H9 (cell line): ENCODE measurements at regions not wholly inside any gene's neighbourhood (a gene's known extent, or its start where the extent isn't known, plus 50 kb on each side); places are given as distances from the start of the nearest gene placed in this dataset.

Experiments used
- DNase-seq: peaks from one replicate; pipeline ENCODE4 v3.0.0-alpha.2; 2017
- H2AFZ ChIP-seq: one replicate; pipeline ENCODE4 v1.6.1; 2013; ENCODE audit warnings: mild to moderate bottlenecking, low read length, control low read depth, moderate library complexity
- H2AK5ac ChIP-seq: 2 replicates; pipeline ENCODE4 v1.6.1; 2013; ENCODE audit warnings: low read length, control low read depth, mixed read lengths; ENCODE audit not compliant: insufficient read length
- H2BK120ac ChIP-seq: one replicate; pipeline ENCODE4 v1.6.1; 2013; ENCODE audit warnings: low read depth, mild to moderate bottlenecking, low read length, control low read depth, inconsistent platforms; ENCODE audit not compliant: poor library complexity, severe bottlenecking
- H2BK12ac ChIP-seq: 2 replicates; pipeline ENCODE4 v1.6.1; 2013; ENCODE audit warnings: low read length, control low read depth, mixed read lengths, low read depth; ENCODE audit not compliant: insufficient read length
- H2BK15ac ChIP-seq: 2 replicates; pipeline ENCODE4 v1.6.1; 2013; ENCODE audit warnings: low read depth, low read length, control low read depth
- H2BK20ac ChIP-seq: one replicate; pipeline ENCODE4 v1.6.1; 2013; ENCODE audit warnings: low read depth, mild to moderate bottlenecking, low read length, control low read depth, inconsistent platforms; ENCODE audit not compliant: poor library complexity, severe bottlenecking
- H2BK5ac ChIP-seq: 2 replicates; pipeline ENCODE4 v1.6.1; 2013; ENCODE audit warnings: low read length, control low read depth, mixed read lengths; ENCODE audit not compliant: insufficient read length
- H3K14ac ChIP-seq: 2 replicates; pipeline ENCODE4 v1.6.1; 2013; ENCODE audit warnings: low read length, control low read depth; ENCODE audit not compliant: insufficient read depth
- H3K18ac ChIP-seq: 2 replicates; pipeline ENCODE4 v1.6.1; 2013; ENCODE audit warnings: low read depth, mild to moderate bottlenecking, mixed read lengths, low read length, control low read depth; ENCODE audit not compliant: insufficient read length
- H3K23ac ChIP-seq: 2 replicates; pipeline ENCODE4 v1.6.1; 2013; ENCODE audit warnings: low read length, control low read depth, mixed read lengths, low read depth; ENCODE audit not compliant: insufficient read length
- H3K23me2 ChIP-seq: 2 replicates; pipeline ENCODE4 v1.6.1; 2013; ENCODE audit warnings: low read depth, mild to moderate bottlenecking, mixed read lengths, low read length, control low read depth; ENCODE audit not compliant: insufficient read length, poor library complexity, severe bottlenecking
- H3K27ac ChIP-seq: 2 replicates; pipeline ENCODE4 v1.5.1; 2013; ENCODE audit warnings: low read length, control low read depth, mixed read lengths, low read depth; ENCODE audit not compliant: insufficient read length
- H3K27me3 ChIP-seq: 2 replicates; pipeline ENCODE4 v1.6.1; 2013; ENCODE audit warnings: low read length, control low read depth, inconsistent platforms; ENCODE audit not compliant: insufficient read depth
- H3K4ac ChIP-seq: 2 replicates; pipeline ENCODE4 v1.6.1; 2013; ENCODE audit warnings: low read depth, mild to moderate bottlenecking, control low read depth, inconsistent platforms, low read length, moderate library complexity
- H3K4me1 ChIP-seq: 2 replicates; pipeline ENCODE4 v1.6.1; 2013; ENCODE audit warnings: low read length, control low read depth, inconsistent platforms; ENCODE audit not compliant: insufficient read depth
- H3K4me2 ChIP-seq: 2 replicates; pipeline ENCODE4 v1.6.1; 2013; ENCODE audit warnings: low read length, control low read depth, mixed read lengths; ENCODE audit not compliant: insufficient read length, insufficient read depth
- H3K56ac ChIP-seq: 2 replicates; pipeline ENCODE4 v1.6.1; 2013; ENCODE audit warnings: low read depth, mild to moderate bottlenecking, mixed read lengths, low read length, control low read depth; ENCODE audit not compliant: insufficient read length
- H3K79me1 ChIP-seq: 2 replicates; pipeline ENCODE4 v1.6.1; 2013; ENCODE audit warnings: low read depth, mild to moderate bottlenecking, moderate library complexity, low read length, control low read depth, inconsistent platforms; ENCODE audit not compliant: insufficient read depth, poor library complexity, severe bottlenecking
- H3K79me2 ChIP-seq: 2 replicates; pipeline ENCODE4 v1.6.1; 2013; ENCODE audit warnings: low read length, control low read depth, inconsistent platforms; ENCODE audit not compliant: insufficient read depth
- H3K9ac ChIP-seq: 2 replicates; pipeline ENCODE4 v1.6.1; 2013; ENCODE audit warnings: low read length, control low read depth, mixed read lengths; ENCODE audit not compliant: insufficient read length; ENCODE audit errors: extremely low read depth
- H3K9me3 ChIP-seq: one replicate; pipeline ENCODE4 v1.6.1; 2013; ENCODE audit warnings: low read depth, low read length, inconsistent platforms; ENCODE audit not compliant: control insufficient read depth
- H3T11ph ChIP-seq: one replicate; pipeline ENCODE4 v1.6.1; 2013; ENCODE audit warnings: mild to moderate bottlenecking, low read length, control low read depth, inconsistent platforms
- H4K20me1 ChIP-seq: one replicate; pipeline ENCODE4 v1.6.1; 2013; ENCODE audit not compliant: control insufficient read depth, insufficient read length, insufficient read depth
- H4K5ac ChIP-seq: 2 replicates; pipeline ENCODE4 v1.6.1; 2013; ENCODE audit warnings: low read depth, mild to moderate bottlenecking, mixed read lengths, low read length, control low read depth; ENCODE audit not compliant: insufficient read length
- H4K8ac ChIP-seq: replicated peaks from 2 replicates; pipeline ENCODE4 v1.6.1; 2013; ENCODE audit warnings: low read length, control low read depth, mixed read lengths, low read depth; ENCODE audit not compliant: insufficient read length
- H4K91ac ChIP-seq: 2 replicates; pipeline ENCODE4 v1.6.1; 2013; ENCODE audit warnings: low read depth, mild to moderate bottlenecking, moderate library complexity, mixed read lengths, low read length, control low read depth; ENCODE audit not compliant: insufficient read length
- H3K27ac Mint-ChIP-seq, 3 experiments: 2 replicates in 2 of 3; 3 replicates in 1 of 3; pipeline ENCODE4 v1.8.0; 2020 to 2021; ENCODE audit warnings: mixed read lengths in 3 of 3, mild to moderate bottlenecking in 1 of 3, moderate library complexity in 1 of 3
- H3K27me3 Mint-ChIP-seq: 2 replicates; pipeline ENCODE4 v1.8.0; 2021; ENCODE audit warnings: low read depth, mild to moderate bottlenecking, moderate library complexity, mixed read lengths
- H3K36me3 Mint-ChIP-seq, 3 experiments: 2 replicates in 2 of 3; 3 replicates in 1 of 3; pipeline ENCODE4 v1.8.0; 2020 to 2021; ENCODE audit warnings: low read depth in 3 of 3, mixed read lengths in 3 of 3; ENCODE audit not compliant: insufficient read depth in 1 of 3
- H3K4me1 Mint-ChIP-seq, 2 experiments: 2 replicates each; pipeline ENCODE4 v1.8.0; 2020; ENCODE audit warnings: mixed read lengths in 2 of 2
- H3K4me3 Mint-ChIP-seq, 2 experiments: 2 replicates in 1 of 2; 3 replicates in 1 of 2; pipeline ENCODE4 v1.8.0; 2020 to 2021; ENCODE audit warnings: mild to moderate bottlenecking in 2 of 2, mixed read lengths in 2 of 2, moderate library complexity in 1 of 2
- H3K9me3 Mint-ChIP-seq, 2 experiments: 2 replicates in 1 of 2; 3 replicates in 1 of 2; pipeline ENCODE4 v1.8.0; 2020; ENCODE audit warnings: mild to moderate bottlenecking in 2 of 2, mixed read lengths in 2 of 2, moderate library complexity in 1 of 2
- WGBS: extraction: QIAGEN DNeasy Blood & Tissue Kit; methylation state at CpG from one replicate; pipeline ENCODE4 v1.1.7; 2013; ENCODE audit warnings: missing lambda C conversion rate, low lambda C conversion rate, mixed read lengths; ENCODE audit not compliant: insufficient read length; ENCODE audit errors: extremely low coverage; 5-methylcytosine and 5-hydroxymethylcytosine counted together
- TF ChIP-seq, protein P1 (sequence below): fragments of 200-600 bp; sonication (generic); conservative IDR thresholded peaks from 3 replicates; pipeline ENCODE4 v1.8.0; 2021; ENCODE audit warnings: antibody characterized with exemption, mild to moderate bottlenecking

GRCh38 chr5:58105836-58106235 lies 354.1 kb downstream of the PLK2 start:
- Histone ChIP-seq H3K9me3 (no peaks in the 10 kb centered on the region), H4K5ac (no peak overlapping the region), H2BK120ac (no peak overlapping the region), H3K27me3 (no peaks in the 10 kb centered on the region), H3K18ac (no peak overlapping the region), H2AFZ (no peak overlapping the region), H3K9ac (no peak overlapping the region), H3K79me1 (no peaks in the 10 kb centered on the region), H4K8ac (no peak overlapping the region), H2BK20ac (no peak overlapping the region), H4K20me1 (no peaks in the 10 kb centered on the region), H3K4me2 (no peak overlapping the region), H4K91ac (no peak overlapping the region), H3K14ac (no peak overlapping the region), H3K56ac (no peak overlapping the region), H2AK5ac (no peak overlapping the region), H2BK12ac (no peak overlapping the region), H2BK5ac (no peak overlapping the region), H3K23ac (no peak overlapping the region), H3K23me2 (no peaks in the 10 kb centered on the region), H3K79me2 (no peaks in the 10 kb centered on the region), H3K4me1 (no peaks in the 10 kb centered on the region), H3T11ph (no peak overlapping the region), H3K4ac (no peak overlapping the region), H2BK15ac (no peak overlapping the region), H3K27ac (no peak overlapping the region)
- no peak overlapping the region for H3K4me3 Mint-ChIP-seq
- H3K36me3 Mint-ChIP-seq, result no peaks in the 10 kb centered on the region
- no peak overlapping the region for H3K27ac Mint-ChIP-seq
- TF ChIP-seq, protein P1, sequence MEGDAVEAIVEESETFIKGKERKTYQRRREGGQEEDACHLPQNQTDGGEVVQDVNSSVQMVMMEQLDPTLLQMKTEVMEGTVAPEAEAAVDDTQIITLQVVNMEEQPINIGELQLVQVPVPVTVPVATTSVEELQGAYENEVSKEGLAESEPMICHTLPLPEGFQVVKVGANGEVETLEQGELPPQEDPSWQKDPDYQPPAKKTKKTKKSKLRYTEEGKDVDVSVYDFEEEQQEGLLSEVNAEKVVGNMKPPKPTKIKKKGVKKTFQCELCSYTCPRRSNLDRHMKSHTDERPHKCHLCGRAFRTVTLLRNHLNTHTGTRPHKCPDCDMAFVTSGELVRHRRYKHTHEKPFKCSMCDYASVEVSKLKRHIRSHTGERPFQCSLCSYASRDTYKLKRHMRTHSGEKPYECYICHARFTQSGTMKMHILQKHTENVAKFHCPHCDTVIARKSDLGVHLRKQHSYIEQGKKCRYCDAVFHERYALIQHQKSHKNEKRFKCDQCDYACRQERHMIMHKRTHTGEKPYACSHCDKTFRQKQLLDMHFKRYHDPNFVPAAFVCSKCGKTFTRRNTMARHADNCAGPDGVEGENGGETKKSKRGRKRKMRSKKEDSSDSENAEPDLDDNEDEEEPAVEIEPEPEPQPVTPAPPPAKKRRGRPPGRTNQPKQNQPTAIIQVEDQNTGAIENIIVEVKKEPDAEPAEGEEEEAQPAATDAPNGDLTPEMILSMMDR, result no peak
- no CpG with 5 or more reads among the region's 2 CpGs for WGBS
- no peak for DNase-seq
- peaks cover 0 to 5% of the 10 kb centered on the region in 2 experiments; a peak in 1 of 4 replicates for H3K4me1 Mint-ChIP-seq
- peaks cover 0 to 2% of the 10 kb centered on the region in 2 experiments; a peak in 1 of 5 replicates for H3K9me3 Mint-ChIP-seq
- no peaks in the 10 kb centered on the region for H3K27me3 Mint-ChIP-seq
